Urinary bladder (tissue), 3 donors: ENCODE measurements at regions not wholly inside any gene's neighbourhood (a gene's known extent, or its start where the extent isn't known, plus 50 kb on each side); places are given as distances from the start of the nearest gene placed in this dataset.

Source experiments
- DNase-seq: peaks from one replicate; pipeline ENCODE4 v3.0.0-alpha.2; 2015; ENCODE audit errors: extremely low spot score
- H3K27ac ChIP-seq: one replicate; pipeline ENCODE4 v1.5.1; 2013; ENCODE audit warnings: low read depth, mild to moderate bottlenecking, moderate library complexity
- H3K36me3 ChIP-seq: one replicate; pipeline ENCODE4 v1.6.1; 2013; ENCODE audit warnings: mild to moderate bottlenecking, moderate library complexity; ENCODE audit not compliant: insufficient read depth
- H3K4me1 ChIP-seq: one replicate; pipeline ENCODE4 v1.6.1; 2013; ENCODE audit warnings: mild to moderate bottlenecking, moderate library complexity; ENCODE audit not compliant: insufficient read depth
- H3K4me3 ChIP-seq: one replicate; pipeline ENCODE4 v1.5.1; 2013; ENCODE audit warnings: low read depth, low read length
- WGBS: extraction: QIAGEN DNeasy Blood & Tissue Kit; methylation state at CpG from one replicate; pipeline ENCODE4 v1.1.7; 2013; 5-methylcytosine and 5-hydroxymethylcytosine counted together
- donor health status: healthy with polysubstance abuse.
- donor health status: healthy.

DNA sequence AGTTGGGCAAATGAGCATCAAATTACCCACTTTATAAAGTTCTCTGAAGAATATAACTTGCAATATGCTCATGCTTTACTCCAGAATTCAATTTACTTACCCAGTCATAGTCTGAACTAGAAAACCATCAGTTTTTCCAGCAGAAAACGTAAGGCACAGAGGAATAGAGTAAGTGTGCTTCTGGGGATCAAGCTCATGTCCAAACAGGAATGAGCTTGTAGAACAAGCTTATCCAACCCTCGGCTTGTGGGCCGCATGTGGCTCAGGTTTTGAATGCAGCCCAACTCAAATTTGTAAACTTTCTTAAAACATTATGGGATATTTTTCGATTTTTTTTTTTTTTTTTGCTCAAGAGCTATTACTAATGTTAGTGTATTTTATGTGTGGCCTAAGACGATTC, 308.5 kb upstream of the KLF12 start:
- WGBS: 71% methylated on average over 5 of the region's 5 CpGs
- no peak for DNase-seq
- peak overlapping the region; percentile 10 for H3K27ac ChIP-seq
- no peaks in the 10 kb centered on the region for H3K36me3 ChIP-seq
- no peaks in the 10 kb centered on the region for H3K4me1 ChIP-seq
- H3K4me3 ChIP-seq: no peak overlapping the region

DNA sequence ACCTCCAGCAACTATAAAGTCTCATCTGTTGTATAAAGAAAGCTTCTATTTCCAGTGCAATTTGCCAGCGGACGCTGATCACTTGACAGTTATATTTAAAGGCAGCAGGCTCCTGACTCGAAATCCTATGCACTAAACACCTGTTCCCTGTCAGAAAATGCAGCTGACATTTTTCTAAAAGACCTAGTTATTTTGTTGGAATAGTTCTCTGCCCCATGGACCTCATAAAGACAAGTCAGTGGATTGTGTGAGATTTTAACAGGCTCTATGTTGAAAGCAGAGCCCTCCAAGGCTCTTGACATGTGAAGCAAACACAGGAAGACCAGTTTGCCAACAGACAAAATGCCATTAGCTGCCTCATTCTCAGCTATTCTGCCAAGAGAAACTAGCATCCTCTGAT, 304.7 kb upstream of the KLF12 start:
- 24% methylated on average over 3 of the region's 3 CpGs for WGBS
- DNase-seq: peak; percentile 26
- no peak overlapping the region for H3K27ac ChIP-seq
- no peaks in the 10 kb centered on the region for H3K4me1 ChIP-seq
- no peak overlapping the region for H3K4me3 ChIP-seq
- H3K36me3 ChIP-seq: no peaks in the 10 kb centered on the region

DNA sequence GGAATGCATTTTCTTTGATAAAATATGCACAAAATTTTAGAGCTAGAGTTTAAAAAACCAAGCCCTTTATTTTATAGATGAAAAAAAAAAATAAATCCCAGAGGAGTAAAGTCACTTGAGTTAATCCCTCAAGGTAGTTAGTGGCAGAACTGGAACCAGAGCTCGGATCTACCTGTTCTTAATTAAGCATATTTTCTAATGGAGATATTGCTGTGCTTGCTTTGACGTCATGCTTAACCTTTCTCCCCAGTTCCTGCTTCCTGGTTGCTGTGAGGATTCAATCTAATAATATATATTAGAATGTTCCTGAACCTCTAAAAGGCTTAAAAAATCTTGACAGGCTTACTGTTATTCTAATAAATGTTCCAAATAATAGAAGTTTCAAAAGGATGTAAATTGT, 300.6 kb upstream of the KLF12 start:
- Histone ChIP-seq H3K4me1 (no peaks in the 10 kb centered on the region), H3K4me3 (no peak overlapping the region), H3K27ac (no peak overlapping the region), H3K36me3 (no peaks in the 10 kb centered on the region)
- WGBS: 89% methylated on average over 2 of the region's 2 CpGs
- no peak for DNase-seq

DNA sequence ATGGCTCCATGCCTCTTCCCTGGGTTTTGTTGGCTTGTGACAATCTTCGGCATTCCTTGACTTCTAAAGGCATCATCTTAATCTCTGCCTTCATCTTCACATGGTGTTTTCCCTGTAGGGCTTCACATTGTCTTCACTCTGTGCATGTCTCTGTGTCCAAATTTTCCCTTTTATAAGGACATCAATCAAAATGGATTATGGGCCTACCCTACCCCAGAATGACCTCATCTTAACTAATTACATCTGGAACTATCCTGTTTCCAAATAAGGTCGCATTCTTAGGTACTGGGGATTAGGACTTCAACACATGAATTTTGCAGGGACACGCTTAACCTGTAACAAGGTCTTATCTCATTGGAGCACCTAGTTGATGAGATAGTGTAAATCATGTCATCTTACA, 290.3 kb upstream of the KLF12 start:
- no peak overlapping the region for H3K4me3 ChIP-seq
- no peak overlapping the region for H3K27ac ChIP-seq
- no peak for DNase-seq
- no peaks in the 10 kb centered on the region for H3K36me3 ChIP-seq
- 92% methylated on average over 3 of the region's 3 CpGs for WGBS
- H3K4me1 ChIP-seq: no peaks in the 10 kb centered on the region

DNA sequence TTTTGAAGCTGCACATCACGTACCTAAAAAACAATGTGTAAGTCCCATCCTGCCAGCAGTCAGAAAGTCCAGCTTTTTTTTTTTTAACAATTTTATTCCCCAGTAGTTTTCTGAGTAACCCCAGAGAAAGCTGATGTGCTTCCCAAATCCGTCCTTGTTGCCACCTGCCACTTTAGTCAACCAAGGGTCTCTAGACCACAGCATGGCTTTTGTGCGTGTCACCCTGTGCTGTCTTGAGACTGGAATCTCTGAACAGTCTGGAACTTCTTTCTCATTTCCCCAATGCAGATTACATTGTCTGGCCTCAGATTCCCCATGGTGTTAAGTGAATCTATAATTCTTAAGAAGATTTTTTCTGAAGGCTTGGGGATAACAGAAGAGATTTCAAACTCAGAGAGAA, 289.2 kb upstream of the KLF12 start:
- Histone ChIP-seq H3K36me3 (no peaks in the 10 kb centered on the region), H3K27ac (no peak overlapping the region), H3K4me3 (no peak overlapping the region), H3K4me1 (no peaks in the 10 kb centered on the region)
- WGBS: 90% methylated on average over 3 of the region's 3 CpGs
- DNase-seq: no peak

DNA sequence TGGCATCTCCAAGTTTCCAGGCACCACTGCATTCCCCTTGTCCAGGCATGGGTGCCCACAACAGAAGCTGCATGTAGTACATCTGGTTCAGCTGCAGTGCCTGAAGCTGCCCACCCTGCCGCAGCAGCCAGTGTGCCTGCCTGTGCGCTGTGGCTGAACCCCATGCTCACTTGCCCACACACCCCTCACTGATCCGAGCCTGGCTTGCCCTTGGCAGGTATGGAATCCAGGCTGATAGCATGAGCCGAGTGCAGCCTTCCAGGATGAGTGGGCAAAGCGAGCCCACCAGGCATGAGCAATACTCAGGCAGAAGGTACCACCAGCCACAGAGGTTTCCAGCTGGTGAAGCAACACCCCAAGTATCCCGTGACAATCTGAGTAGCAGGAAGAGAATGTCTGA, 280.3 kb upstream of the KLF12 start:
- Histone ChIP-seq H3K27ac (no peak overlapping the region), H3K4me3 (no peak overlapping the region), H3K4me1 (no peaks in the 10 kb centered on the region), H3K36me3 (no peaks in the 10 kb centered on the region)
- DNase-seq: no peak
- WGBS: 98% methylated on average over 6 of the region's 6 CpGs

DNA sequence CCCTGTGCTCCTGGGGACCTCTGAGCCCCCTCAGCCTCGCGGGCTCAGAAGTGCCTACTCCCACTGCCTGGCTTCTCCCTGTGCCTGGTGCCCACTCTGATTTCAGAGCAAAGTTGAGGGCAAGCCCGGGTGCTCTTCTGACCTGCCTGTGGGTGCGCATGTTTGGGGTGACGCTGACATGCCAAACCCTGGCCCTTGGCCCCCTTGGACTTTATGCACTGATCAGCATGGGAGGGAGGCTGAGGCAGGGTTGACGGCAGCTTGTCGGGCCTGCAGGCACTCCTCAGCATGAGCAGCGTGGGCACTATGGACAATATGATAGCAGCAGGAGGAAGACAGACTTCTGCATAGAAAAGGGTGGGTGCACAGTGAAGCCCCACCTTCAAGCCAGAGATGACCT, 279.3 kb upstream of the KLF12 start:
- Histone ChIP-seq H3K36me3 (no peaks in the 10 kb centered on the region), H3K27ac (no peak overlapping the region), H3K4me3 (no peak overlapping the region), H3K4me1 (no peaks in the 10 kb centered on the region)
- WGBS: 98% methylated on average over 8 of the region's 8 CpGs
- no peak for DNase-seq

DNA sequence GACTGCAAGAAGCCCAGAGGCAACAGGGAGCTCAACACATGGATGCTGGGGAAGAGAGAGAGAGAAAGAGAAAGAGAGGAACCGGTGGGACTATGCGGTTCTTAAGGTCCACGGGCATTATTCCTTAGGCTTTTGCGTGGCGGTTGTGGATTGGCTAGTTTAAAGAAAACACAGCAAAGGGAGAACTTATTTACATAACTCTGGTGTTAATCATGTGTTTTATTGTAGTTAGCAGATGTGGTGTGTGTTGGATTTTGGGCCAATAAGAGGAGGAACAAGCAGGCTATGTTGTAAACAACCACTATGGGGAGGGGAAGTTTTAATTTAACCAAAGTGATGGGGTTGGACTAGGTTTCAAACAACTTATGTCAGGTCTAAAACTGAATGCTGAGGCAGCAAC, 275.3 kb upstream of the KLF12 start:
- Histone ChIP-seq H3K4me1 (no peaks in the 10 kb centered on the region), H3K36me3 (no peaks in the 10 kb centered on the region), H3K4me3 (no peak overlapping the region), H3K27ac (no peak overlapping the region)
- no peak for DNase-seq
- 80% methylated on average over 5 of the region's 5 CpGs for WGBS

DNA sequence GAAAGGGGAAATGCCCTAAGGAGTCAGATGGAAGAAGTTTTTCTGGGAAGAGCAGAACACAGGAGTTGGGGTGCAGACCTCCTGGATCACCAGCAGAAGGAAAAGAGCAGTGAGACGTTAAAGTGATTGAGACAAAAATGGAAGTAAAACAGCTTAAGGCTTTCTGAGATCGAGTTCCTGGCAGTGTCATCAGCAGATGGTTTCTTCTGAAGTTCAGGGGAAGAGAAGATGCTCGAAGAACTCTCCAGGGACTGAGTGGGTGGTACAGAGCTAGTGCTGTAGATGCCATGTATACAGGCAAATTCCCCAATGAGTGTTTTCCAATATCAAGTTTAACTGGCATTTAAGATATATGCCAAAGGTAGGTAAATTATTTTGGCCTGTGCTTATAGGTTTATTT, 272.2 kb upstream of the KLF12 start:
- Histone ChIP-seq H3K4me1 (no peaks in the 10 kb centered on the region), H3K4me3 (no peak overlapping the region), H3K27ac (no peak overlapping the region), H3K36me3 (no peaks in the 10 kb centered on the region)
- DNase-seq: no peak
- WGBS: 76% methylated on average over 3 of the region's 3 CpGs

GRCh38 chr13:74398599-74398998, 264.4 kb upstream of the KLF12 start:
- 95% methylated on average over 4 of the region's 4 CpGs for WGBS
- H3K4me3 ChIP-seq: no peak overlapping the region
- no peaks in the 10 kb centered on the region for H3K4me1 ChIP-seq
- H3K27ac ChIP-seq: no peak overlapping the region
- DNase-seq: no peak
- no peaks in the 10 kb centered on the region for H3K36me3 ChIP-seq

GRCh38 chr13:74389056-74389455, 254.9 kb upstream of the KLF12 start:
- WGBS: 83% methylated on average over 5 of the region's 5 CpGs
- no peaks in the 10 kb centered on the region for H3K36me3 ChIP-seq
- H3K27ac ChIP-seq: no peak overlapping the region
- no peak for DNase-seq
- H3K4me3 ChIP-seq: no peak overlapping the region
- no peaks in the 10 kb centered on the region for H3K4me1 ChIP-seq

DNA sequence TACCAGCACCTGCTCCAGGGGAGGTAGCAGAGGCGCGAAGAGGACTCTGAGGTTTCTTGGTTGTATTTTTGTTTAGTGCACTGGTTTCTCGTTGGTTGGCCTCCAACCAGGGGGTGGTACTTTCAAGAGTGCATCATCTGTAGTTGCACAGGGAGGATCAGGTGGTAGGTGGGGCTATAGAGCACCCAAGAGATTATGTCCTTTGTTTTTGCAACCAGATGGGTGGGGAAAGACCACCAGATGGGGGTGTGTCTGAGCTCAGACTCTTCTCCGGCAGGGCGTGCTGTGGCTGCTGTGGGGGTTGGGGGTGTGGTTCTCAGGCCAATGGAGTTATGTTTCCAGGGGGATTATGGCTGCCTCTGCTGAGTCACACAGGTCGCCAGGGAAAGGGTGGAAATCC, 254.4 kb upstream of the KLF12 start:
- H3K4me3 ChIP-seq: no peak overlapping the region
- no peak for DNase-seq
- H3K36me3 ChIP-seq: no peaks in the 10 kb centered on the region
- H3K4me1 ChIP-seq: no peaks in the 10 kb centered on the region
- no peak overlapping the region for H3K27ac ChIP-seq
- 96% methylated on average over 6 of the region's 6 CpGs for WGBS

DNA sequence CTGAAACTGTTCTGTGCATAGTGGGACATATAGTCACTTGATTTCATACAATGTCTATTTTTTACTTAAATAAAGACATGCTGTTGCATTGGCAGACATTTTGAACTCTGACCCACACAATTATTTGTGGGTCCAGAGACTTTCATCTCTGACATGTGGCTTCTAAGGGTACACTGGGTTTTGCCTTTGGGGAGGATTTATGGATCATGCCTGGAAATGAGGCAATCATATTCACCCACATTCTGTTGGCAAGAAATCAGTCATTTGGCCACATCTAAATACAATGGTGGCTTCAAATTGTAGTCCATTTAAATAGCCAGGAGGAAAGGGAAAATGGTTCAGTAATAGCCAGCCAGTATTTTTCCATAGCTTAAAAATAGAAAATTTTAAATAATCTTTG, 238.3 kb upstream of the KLF12 start:
- Histone ChIP-seq H3K4me1 (no peaks in the 10 kb centered on the region), H3K4me3 (no peak overlapping the region), H3K27ac (no peak overlapping the region), H3K36me3 (no peaks in the 10 kb centered on the region)
- no peak for DNase-seq

- Histone ChIP-seq H3K36me3 (no peaks in the 10 kb centered on the region), H3K27ac (no peak overlapping the region), H3K4me3 (no peak overlapping the region), H3K4me1 (no peaks in the 10 kb centered on the region)
- WGBS: 97% methylated on average over 8 of the region's 8 CpGs
- no peak for DNase-seq
Measured at GRCh38 chr13:74367193-74367592, 233.0 kb upstream of the KLF12 start.

- H3K4me3 ChIP-seq: no peak overlapping the region
- no peak for DNase-seq
- H3K36me3 ChIP-seq: no peaks in the 10 kb centered on the region
- no peak overlapping the region for H3K27ac ChIP-seq
- WGBS: 97% methylated on average over 3 of the region's 3 CpGs
- no peaks in the 10 kb centered on the region for H3K4me1 ChIP-seq
Measured at GRCh38 chr13:74361274-74361673, 227.1 kb upstream of the KLF12 start.
